Right atrium auricular region (tissue), 2 donors: ENCODE measurements at regions not wholly inside any gene's neighbourhood (a gene's known extent, or its start where the extent isn't known, plus 50 kb on each side); places are given as distances from the start of the nearest gene placed in this dataset.
"Not testable (repeated sequence)": the region's sequence is repeated elsewhere in the genome, so short reads cannot be mapped to it uniquely, and the experiment has no call there.

Experiments used
- DNase-seq: peaks from one replicate; pipeline ENCODE4 v3.0.0-alpha.2; 2019; ENCODE audit warnings: low spot score
- H3K27ac ChIP-seq, 2 donors: fragments of 200-600 bp; sonication (generic); 1 replicate in 1 of 2; 2 replicates in 1 of 2; pipeline ENCODE4 v1.5.1; 2016 to 2019
- H3K27me3 ChIP-seq, 2 donors: fragments of 200-600 bp; sonication (generic); one replicate each; pipeline versions ENCODE4 v1.5.1 to v1.6.0; 2017 to 2019
- H3K36me3 ChIP-seq: fragments of 200-600 bp; sonication (generic); one replicate; pipeline ENCODE4 v1.5.1; 2016
- H3K4me1 ChIP-seq, 2 donors: fragments of 200-600 bp; sonication (generic); one replicate each; pipeline versions ENCODE4 v1.5.1 to v1.6.0; 2017 to 2019
- H3K4me3 ChIP-seq, 2 donors: fragments of 200-600 bp; sonication (generic); 1 replicate in 1 of 2; 2 replicates in 1 of 2; pipeline ENCODE4 v1.5.1; 2017 to 2019; ENCODE audit warnings: mild to moderate bottlenecking in 1 of 2, moderate library complexity in 1 of 2
- H3K9me3 ChIP-seq, 2 donors: fragments of 200-600 bp; sonication (generic); one replicate each; pipeline ENCODE4 v1.5.1; 2019
- CTCF ChIP-seq, 2 donors: fragments of 200-600 bp; sonication (generic); IDR thresholded peaks; one replicate each; pipeline ENCODE4 v1.5.1; 2019; ENCODE audit warnings: antibody characterized with exemption in 2 of 2

DNA sequence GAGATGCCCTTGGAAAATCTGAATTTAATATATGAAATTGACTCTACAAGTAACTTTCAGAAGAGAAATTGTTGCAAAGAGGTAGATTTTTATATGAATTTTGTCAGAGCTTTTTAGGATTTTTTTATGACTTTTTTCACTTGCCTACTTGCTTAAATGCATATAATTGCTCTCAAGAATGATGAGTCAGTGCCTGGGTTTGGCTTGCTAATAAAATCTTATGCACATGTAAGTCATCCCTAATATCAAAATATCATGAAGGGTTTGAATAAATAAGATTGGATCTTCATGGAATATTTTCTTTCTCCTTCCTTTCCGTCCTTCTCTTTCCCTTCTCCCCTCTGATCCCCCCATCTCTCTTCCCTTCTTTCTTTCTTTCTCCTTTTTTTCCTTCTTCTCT, 354.1 kb downstream of the TXNL1 start:
- no peak for TF ChIP-seq CTCF (IDR thresholded peaks at IDR 0.05)
- Histone ChIP-seq H3K27me3 (no peaks in the 10 kb centered on the region), H3K27ac (no peak overlapping the region), H3K4me3 (no peak overlapping the region), H3K9me3 (no peaks in the 10 kb centered on the region), H3K36me3 (no peaks in the 10 kb centered on the region), H3K4me1 (no peaks in the 10 kb centered on the region)
- DNase-seq = no peak

- Histone ChIP-seq H3K27ac (no peak overlapping the region), H3K36me3 (no peaks in the 10 kb centered on the region), H3K4me1 (no peaks in the 10 kb centered on the region), H3K9me3 (no peaks in the 10 kb centered on the region), H3K27me3 (no peaks in the 10 kb centered on the region), H3K4me3 (no peak overlapping the region)
- TF ChIP-seq CTCF (IDR thresholded peaks at IDR 0.05) = no peak
- no peak for DNase-seq
Observed at GRCh38 chr18:56283316-56283715, 355.1 kb downstream of the TXNL1 start.

- Histone ChIP-seq H3K27me3 (no peaks in the 10 kb centered on the region), H3K4me1 (no peaks in the 10 kb centered on the region), H3K9me3 (no peaks in the 10 kb centered on the region), H3K4me3 (no peak overlapping the region), H3K36me3 (no peaks in the 10 kb centered on the region), H3K27ac (no peak overlapping the region)
- DNase-seq = no peak
- no peak for TF ChIP-seq CTCF (IDR thresholded peaks at IDR 0.05)
Observed at GRCh38 chr18:56282234-56283104, 355.9 kb downstream of the TXNL1 start.

DNA sequence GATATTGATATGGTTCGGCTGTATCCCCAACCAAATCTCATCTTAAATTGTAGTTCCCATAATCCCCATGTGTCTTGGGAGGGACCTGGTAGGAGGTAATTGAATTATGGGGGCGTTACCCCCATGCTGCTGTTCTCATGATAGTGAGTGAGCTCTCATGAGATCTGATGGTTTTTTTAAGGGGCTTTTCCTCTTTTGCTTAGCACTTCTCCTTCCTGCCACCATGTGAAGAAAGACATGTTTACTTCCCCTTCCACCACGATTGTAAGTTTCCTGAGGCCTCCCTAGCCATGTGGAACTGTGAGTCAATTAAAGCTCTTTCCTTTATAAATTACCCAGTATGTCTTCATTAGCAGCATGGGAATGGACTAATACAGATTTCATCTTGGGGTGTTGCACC, 358.6 kb downstream of the TXNL1 start:
- DNase-seq, H3K4me3 ChIP-seq, H3K9me3 ChIP-seq, H3K4me1 ChIP-seq, H3K27me3 ChIP-seq, H3K36me3 ChIP-seq, H3K27ac ChIP-seq: not testable (repeated sequence)

DNA sequence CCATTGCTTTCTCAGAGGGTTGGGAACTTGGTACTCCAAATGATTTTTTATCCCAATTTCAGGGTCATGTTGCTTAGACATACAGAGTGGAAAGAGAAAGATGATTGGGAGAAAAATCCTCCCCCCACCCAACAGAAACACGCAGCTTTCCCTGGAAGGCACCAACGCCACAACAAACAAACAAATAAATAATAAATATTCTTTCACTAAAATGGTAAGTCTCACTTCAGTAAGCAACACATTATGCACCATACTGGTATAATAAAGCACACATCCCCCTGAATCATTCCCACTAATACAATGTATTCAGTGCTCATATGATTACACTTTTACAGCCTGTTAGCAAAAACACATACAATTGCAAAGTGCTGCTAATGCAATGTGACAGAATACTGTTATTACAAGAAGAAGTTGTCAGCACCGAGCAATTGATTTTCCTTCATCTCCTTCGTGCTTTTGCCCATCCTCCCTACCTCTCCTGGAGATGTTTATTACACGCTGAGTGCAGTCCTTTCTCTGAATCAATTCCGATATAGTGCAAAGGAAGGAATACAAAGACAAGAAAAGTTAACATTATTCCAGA, 359.9 kb downstream of the TXNL1 start:
- TF ChIP-seq CTCF (IDR thresholded peaks at IDR 0.05) = no peak
- H3K4me3 ChIP-seq = no peak overlapping the region

DNA sequence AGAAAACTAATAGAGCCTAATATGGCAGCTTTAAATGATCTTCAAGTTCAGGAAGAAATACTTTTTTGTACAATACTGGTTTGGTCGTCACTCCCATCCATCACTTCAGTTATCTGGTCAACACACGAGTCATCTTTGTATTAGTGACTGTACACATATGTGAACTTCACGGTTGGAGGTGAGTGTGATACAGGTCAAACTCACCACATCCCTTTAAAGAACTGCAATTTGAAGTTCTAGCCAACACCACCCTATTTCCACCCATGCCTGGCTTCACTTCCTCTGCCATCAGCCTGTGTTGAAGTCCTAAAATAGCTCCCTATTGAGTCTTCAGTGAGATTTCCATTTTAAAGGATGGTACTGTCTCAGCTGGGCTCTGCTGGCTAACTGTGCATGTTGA, 361.9 kb downstream of the TXNL1 start:
- Histone ChIP-seq H3K4me3 (no peak overlapping the region), H3K4me1 (no peaks in the 10 kb centered on the region), H3K27me3 (no peaks in the 10 kb centered on the region), H3K36me3 (no peaks in the 10 kb centered on the region), H3K27ac (no peak overlapping the region), H3K9me3 (no peaks in the 10 kb centered on the region)
- no peak for DNase-seq
- TF ChIP-seq CTCF (IDR thresholded peaks at IDR 0.05) = no peak

More for the DNA sequence above, 359.9 kb downstream of the TXNL1 start:
- no peak overlapping the region for H3K27ac ChIP-seq
- no peaks in the 10 kb centered on the region for H3K36me3 ChIP-seq
- no peaks in the 10 kb centered on the region for H3K9me3 ChIP-seq
- DNase-seq = no peak
- no peaks in the 10 kb centered on the region for H3K4me1 ChIP-seq
- H3K27me3 ChIP-seq = no peaks in the 10 kb centered on the region
